IMR-90 (cell line): ENCODE measurements at regions not wholly inside any gene's neighbourhood (a gene's known extent, or its start where the extent isn't known, plus 50 kb on each side); places are given as distances from the start of the nearest gene placed in this dataset.
A peak's percentile ranks its signal among the peaks of the same experiment; 100 is the strongest.

Experiments
- ATAC-seq: fragments of 200-7000 bp; cut with Tn5 transposase; 2 replicates; pipeline ENCODE4 v1.9.1; 2020; ENCODE audit warnings: low read depth, mild to moderate bottlenecking, moderate library complexity
- BruUV-seq: library from RNA; stranded (reverse); fragments of 400-500 nt; replicated peaks from 2 replicates; lab custom pipeline; 2021; lab: Mats Ljungman, UMichigan
- CTCF ChIA-PET: fragments of 300-600 bp; formaldehyde crosslinking; extraction: SDS; loops from one replicate; lab custom pipeline; 2021; ENCODE audit warnings: antibody characterized with exemption; lab: Yijun Ruan, JAX
- POLR2A ChIA-PET: fragments of 300-600 bp; sonication (Branson Sonifier 250); formaldehyde crosslinking; loops from one replicate; lab custom pipeline; 2022; ENCODE audit warnings: antibody characterized with exemption; ENCODE audit not compliant: unreplicated experiment; lab: Charles Lee
- DNase-seq: peaks from one replicate; pipeline ENCODE4 v3.0.0; 2013
- H2AFZ ChIP-seq: replicated peaks from 2 replicates; pipeline ENCODE3; 2013; ENCODE audit warnings: low read length, mild to moderate bottlenecking; ENCODE audit not compliant: poor library complexity
- H2AK5ac ChIP-seq: 2 replicates; pipeline ENCODE4 v1.6.1; 2013; ENCODE audit warnings: low read depth, low read length, inconsistent platforms
- H2AK9ac ChIP-seq: replicated peaks from 2 replicates; pipeline ENCODE3; 2013; ENCODE audit warnings: mild to moderate bottlenecking, low read depth, low read length, moderate library complexity; ENCODE audit not compliant: poor library complexity
- H2BK120ac ChIP-seq: 2 replicates; pipeline ENCODE4 v1.6.1; 2013; ENCODE audit warnings: low read depth, low read length, inconsistent platforms
- H2BK15ac ChIP-seq: 3 replicates; pipeline ENCODE4 v1.6.1; 2013; ENCODE audit warnings: low read depth, low read length, inconsistent platforms
- H2BK20ac ChIP-seq: 2 replicates; pipeline ENCODE4 v1.6.1; 2013; ENCODE audit warnings: low read depth, mild to moderate bottlenecking, inconsistent platforms, low read length, moderate library complexity
- H2BK5ac ChIP-seq: 2 replicates; pipeline ENCODE4 v1.6.1; 2013; ENCODE audit warnings: mild to moderate bottlenecking, low read depth, low read length, inconsistent platforms; ENCODE audit not compliant: poor library complexity, severe bottlenecking
- H3K14ac ChIP-seq: replicated peaks from 2 replicates; pipeline ENCODE4 v1.6.1; 2013; ENCODE audit warnings: low read depth, low read length, inconsistent platforms
- H3K18ac ChIP-seq: 2 replicates; pipeline ENCODE4 v1.6.1; 2013; ENCODE audit warnings: low read depth, low read length, control low read depth
- H3K23ac ChIP-seq: 2 replicates; pipeline ENCODE4 v1.6.1; 2013; ENCODE audit warnings: low read depth, low read length, inconsistent platforms
- H3K27ac ChIP-seq: 2 replicates; pipeline ENCODE4 v1.5.1; 2013; ENCODE audit warnings: mild to moderate bottlenecking, control low read depth, low read length; ENCODE audit not compliant: insufficient read depth
- H3K27me3 ChIP-seq: 2 replicates; pipeline ENCODE4 v1.6.1; 2013; ENCODE audit warnings: low read length; ENCODE audit not compliant: control insufficient read depth, insufficient read depth
- H3K36me3 ChIP-seq: 2 replicates; pipeline ENCODE4 v1.6.1; 2013; ENCODE audit warnings: low read length, mixed read lengths; ENCODE audit not compliant: control insufficient read depth, insufficient read depth
- H3K4ac ChIP-seq: 2 replicates; pipeline ENCODE4 v1.6.1; 2013; ENCODE audit warnings: low read depth, low read length, inconsistent platforms
- H3K4me1 ChIP-seq: 2 replicates; pipeline ENCODE4 v1.6.1; 2013; ENCODE audit warnings: low read length, mixed read lengths; ENCODE audit not compliant: control insufficient read depth, insufficient read depth
- H3K4me2 ChIP-seq: 2 replicates; pipeline ENCODE4 v1.6.1; 2013; ENCODE audit warnings: low read depth, mild to moderate bottlenecking, control low read depth, low read length, moderate library complexity
- H3K4me3 ChIP-seq: 2 replicates; pipeline ENCODE4 v1.5.1; 2013; ENCODE audit warnings: low read depth, mild to moderate bottlenecking, control low read depth, low read length, moderate library complexity; ENCODE audit not compliant: insufficient read depth
- H3K56ac ChIP-seq: 2 replicates; pipeline ENCODE4 v1.6.1; 2013; ENCODE audit warnings: low read length, inconsistent platforms; ENCODE audit not compliant: insufficient read depth; ENCODE audit errors: extremely low read depth
- H3K79me1 ChIP-seq, 2 experiments: 2 replicates each; pipeline ENCODE4 v1.6.1; 2013; ENCODE audit warnings: low read length in 2 of 2, inconsistent platforms in 1 of 2, low read depth in 1 of 2
- H3K9ac ChIP-seq: 2 replicates; pipeline ENCODE4 v1.6.1; 2013; ENCODE audit warnings: low read depth, low read length, control low read depth
- H3K9me1 ChIP-seq: 2 replicates; pipeline ENCODE4 v1.6.1; 2013; ENCODE audit warnings: low read length, inconsistent platforms; ENCODE audit not compliant: insufficient read depth
- H3K9me3 ChIP-seq: 2 replicates; pipeline ENCODE4 v1.6.1; 2013; ENCODE audit warnings: low read length; ENCODE audit not compliant: control insufficient read depth, insufficient read depth
- H4K20me1 ChIP-seq: 2 replicates; pipeline ENCODE4 v1.6.1; 2013; ENCODE audit warnings: low read length, inconsistent platforms; ENCODE audit not compliant: insufficient read depth
- H4K5ac ChIP-seq: 2 replicates; pipeline ENCODE4 v1.6.1; 2013; ENCODE audit warnings: mild to moderate bottlenecking, low read depth, low read length, control low read depth
- H4K8ac ChIP-seq, 2 experiments: 2 replicates each; pipeline ENCODE4 v1.6.1; 2013; ENCODE audit warnings: low read depth in 2 of 2, low read length in 2 of 2, control low read depth in 1 of 2, inconsistent platforms in 1 of 2
- H4K91ac ChIP-seq: 2 replicates; pipeline ENCODE4 v1.6.1; 2013; ENCODE audit warnings: low read depth, low read length, inconsistent platforms; ENCODE audit not compliant: insufficient read depth
- CHD1 ChIP-seq: IDR thresholded peaks from 2 replicates; pipeline ENCODE4 v1.6.1; 2012; ENCODE audit warnings: low read depth, low read length, improper control_type of control experiment
- MAFK ChIP-seq: IDR thresholded peaks from 2 replicates; pipeline ENCODE4 v1.6.1; 2012; ENCODE audit warnings: low read depth, low read length, improper control_type of control experiment
- dilution Hi-C: fragments of 300-500 bp; cut with HindIII; formaldehyde crosslinking; loops from one replicate; pipeline ENCODE4 v1.14.3; 2018; ENCODE audit warnings: low sequenced_read_pairs; ENCODE audit not compliant: unreplicated experiment
- in situ Hi-C: fragments of 300-500 bp; cut with MboI; formaldehyde crosslinking; loops from 3 replicates; pipeline ENCODE4 v1.14.3; 2019; ENCODE audit warnings: low sequenced_read_pairs, inconsistent platforms, mixed read lengths
- intact Hi-C: fragments of 100-400 bp; cut with micrococcal nuclease; formaldehyde crosslinking; loops from 2 replicates; pipeline ENCODE4 v1.10.0; 2022

DNA sequence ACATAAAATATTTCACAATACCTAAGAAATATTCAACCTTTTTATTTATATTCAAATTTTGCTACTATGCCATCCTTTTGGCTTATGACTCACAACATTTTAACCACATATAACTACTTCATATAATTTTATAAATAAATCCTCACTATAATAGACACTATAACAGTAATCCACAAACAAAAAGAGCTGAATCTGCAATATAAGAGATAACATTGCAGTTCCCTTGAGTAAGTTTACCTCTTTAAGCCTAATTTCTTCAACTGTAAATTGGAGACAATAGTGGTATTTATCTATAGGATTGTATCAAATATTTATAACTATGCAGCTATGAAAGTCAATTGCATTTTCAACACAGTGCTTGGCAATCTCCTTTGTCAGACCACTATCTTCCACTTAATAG, 1084.5 kb downstream of the NR2F1-AS1 start:
- ATAC-seq (no peak), DNase-seq (no peak)
- Histone ChIP-seq H2AFZ (no peak overlapping the region), H4K8ac (no peak overlapping the region), H3K27ac (no peak overlapping the region), H3K27me3 (no peaks in the 10 kb centered on the region), H3K4me1 (no peaks in the 10 kb centered on the region), H3K36me3 (no peaks in the 10 kb centered on the region), H4K20me1 (no peaks in the 10 kb centered on the region), H2AK9ac (no peak overlapping the region), H3K9ac (no peak overlapping the region), H3K14ac (no peak overlapping the region), H3K4ac (no peak overlapping the region), H3K79me1 (no peaks in the 10 kb centered on the region), H3K9me1 (no peaks in the 10 kb centered on the region), H2AK5ac (no peak overlapping the region), H3K56ac (no peak overlapping the region), H3K9me3 (no peaks in the 10 kb centered on the region), H2BK5ac (no peak overlapping the region), H3K23ac (no peak overlapping the region), H2BK120ac (no peak overlapping the region), H2BK20ac (no peak overlapping the region), H2BK15ac (no peak overlapping the region), H4K91ac (no peak overlapping the region), H4K5ac (no peak overlapping the region), H3K4me2 (no peak overlapping the region), H3K4me3 (no peak overlapping the region), H3K18ac (no peak overlapping the region)
- TF ChIP-seq CHD1 (no peak), MAFK (peak; percentile 60)
- ChIA-PET POLR2A (no interaction called here), CTCF (interaction anchor here (0.6 kb wide), 1 partner anchor 139 kb away, joined by 3 read pairs; no protein-coding TSS in a partner anchor)
- in situ Hi-C loops (no loop called here), dilution Hi-C loops (no loop called here), intact Hi-C loops (no loop called here)
- no TSS peak for BruUV-seq
